ENCODE measurements at regions not wholly inside any gene's neighbourhood (a gene's known extent, or its start where the extent isn't known, plus 50 kb on each side); places are given as distances from the start of the nearest gene placed in this dataset.

- H4K5ac ChIP-seq (ENCODE audit: insufficient read length, low read depth, low read length) = no peak overlapping the region
- no peak overlapping the region for H3K4me2 ChIP-seq (ENCODE audit: insufficient read depth, insufficient read length, low read length)
- no peak overlapping the region for H3T11ph ChIP-seq (ENCODE audit: low read length)
- H4K20me1 ChIP-seq (ENCODE audit: control insufficient read depth, insufficient read depth, insufficient read length) = no peaks in the 10 kb centered on the region
- H2BK120ac ChIP-seq (ENCODE audit: low read depth, low read length, poor library complexity, severe bottlenecking) = no peak overlapping the region
- H3K4ac ChIP-seq (ENCODE audit: low read depth, low read length) = no peak overlapping the region
- no peak overlapping the region for H3K27ac ChIP-seq (ENCODE audit: insufficient read length, low read depth, low read length)
- H3K9ac ChIP-seq (ENCODE audit: extremely low read depth, insufficient read length, low read length) = no peak overlapping the region
- H2BK5ac ChIP-seq (ENCODE audit: insufficient read length, low read length) = no peak overlapping the region
- no peak for DNase-seq
- no peak overlapping the region for H3K18ac ChIP-seq (ENCODE audit: insufficient read length, low read depth, low read length)
- H3K27ac Mint-ChIP-seq = peak overlapping the region in 1 of 3 experiments; percentile 87; a peak in 1 of 7 replicates
- no peak overlapping the region for H4K91ac ChIP-seq (ENCODE audit: insufficient read length, low read depth, low read length)
- no peaks in the 10 kb centered on the region for H3K4me1 ChIP-seq (ENCODE audit: insufficient read depth, low read length)
- no peak overlapping the region for H3K14ac ChIP-seq (ENCODE audit: insufficient read depth, low read length)
- no peak overlapping the region for H2AFZ ChIP-seq (ENCODE audit: low read length)
- no peak overlapping the region for H2BK12ac ChIP-seq (ENCODE audit: insufficient read length, low read depth, low read length)
- no peaks in the 10 kb centered on the region for H3K23me2 ChIP-seq (ENCODE audit: insufficient read length, low read depth, low read length, poor library complexity, severe bottlenecking)
- H4K8ac ChIP-seq (replicated peaks; ENCODE audit: insufficient read length, low read depth, low read length) = no peak overlapping the region
- no CpG with 5 or more reads among the region's 15 CpGs for WGBS (ENCODE audit: extremely low coverage, insufficient read length, low lambda C conversion rate)
- H3K9me3 ChIP-seq (ENCODE audit: control insufficient read depth, low read depth, low read length) = no peaks in the 10 kb centered on the region
- no peaks in the 10 kb centered on the region for H3K79me1 ChIP-seq (ENCODE audit: insufficient read depth, low read depth, low read length, poor library complexity, severe bottlenecking)
- no peak overlapping the region for H3K56ac ChIP-seq (ENCODE audit: insufficient read length, low read depth, low read length)
- H3K9me3 Mint-ChIP-seq = peaks cover 0 to 5% of the 10 kb centered on the region in 2 experiments; a peak in 2 of 5 replicates
- peaks cover 5% of the 10 kb centered on the region for H3K27me3 Mint-ChIP-seq (ENCODE audit: low read depth)
- H3K79me2 ChIP-seq (ENCODE audit: insufficient read depth, low read length) = no peaks in the 10 kb centered on the region
- peaks cover 0 to 3% of the 10 kb centered on the region in 2 experiments; a peak in 1 of 4 replicates for H3K4me1 Mint-ChIP-seq
- H2AK5ac ChIP-seq (ENCODE audit: insufficient read length, low read length) = no peak overlapping the region
- H2BK15ac ChIP-seq (ENCODE audit: low read depth, low read length) = no peak overlapping the region
- H2BK20ac ChIP-seq (ENCODE audit: low read depth, low read length, poor library complexity, severe bottlenecking) = no peak overlapping the region
- H3K27me3 ChIP-seq (ENCODE audit: insufficient read depth, low read length) = no peaks in the 10 kb centered on the region
- H3K23ac ChIP-seq (ENCODE audit: insufficient read length, low read depth, low read length) = no peak overlapping the region
- H3K4me3 Mint-ChIP-seq = no peak overlapping the region
- H3K36me3 Mint-ChIP-seq (ENCODE audit: insufficient read depth in 1 of 3, low read depth in 3 of 3) = peaks cover 0 to 4% (median 0%) of the 10 kb centered on the region in 3 experiments; a peak in 1 of 7 replicates
- TF ChIP-seq, protein P1, sequence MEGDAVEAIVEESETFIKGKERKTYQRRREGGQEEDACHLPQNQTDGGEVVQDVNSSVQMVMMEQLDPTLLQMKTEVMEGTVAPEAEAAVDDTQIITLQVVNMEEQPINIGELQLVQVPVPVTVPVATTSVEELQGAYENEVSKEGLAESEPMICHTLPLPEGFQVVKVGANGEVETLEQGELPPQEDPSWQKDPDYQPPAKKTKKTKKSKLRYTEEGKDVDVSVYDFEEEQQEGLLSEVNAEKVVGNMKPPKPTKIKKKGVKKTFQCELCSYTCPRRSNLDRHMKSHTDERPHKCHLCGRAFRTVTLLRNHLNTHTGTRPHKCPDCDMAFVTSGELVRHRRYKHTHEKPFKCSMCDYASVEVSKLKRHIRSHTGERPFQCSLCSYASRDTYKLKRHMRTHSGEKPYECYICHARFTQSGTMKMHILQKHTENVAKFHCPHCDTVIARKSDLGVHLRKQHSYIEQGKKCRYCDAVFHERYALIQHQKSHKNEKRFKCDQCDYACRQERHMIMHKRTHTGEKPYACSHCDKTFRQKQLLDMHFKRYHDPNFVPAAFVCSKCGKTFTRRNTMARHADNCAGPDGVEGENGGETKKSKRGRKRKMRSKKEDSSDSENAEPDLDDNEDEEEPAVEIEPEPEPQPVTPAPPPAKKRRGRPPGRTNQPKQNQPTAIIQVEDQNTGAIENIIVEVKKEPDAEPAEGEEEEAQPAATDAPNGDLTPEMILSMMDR (conservative IDR thresholded peaks at IDR 0.05) = no peak
Measured at GRCh38 chr10:130727766-130728490, 583.6 kb downstream of the TCERG1L start.

Measured in H9 (cell line).